HG02610 (cell line): ENCODE measurements at regions not wholly inside any gene's neighbourhood (a gene's known extent, or its start where the extent isn't known, plus 50 kb on each side); places are given as distances from the start of the nearest gene placed in this dataset.

Experiments used
- ATAC-seq: cut with Tn5 transposase; IDR thresholded peaks from one replicate; pipeline ENCODE4 v1.9.1; 2021; ENCODE audit warnings: mild to moderate bottlenecking, moderate library complexity; ENCODE audit not compliant: unreplicated experiment

- ATAC-seq = no peak
These were observed 439.3 kb downstream of the USP25 start for GRCh38 chr21:16169102-16169511.

DNA sequence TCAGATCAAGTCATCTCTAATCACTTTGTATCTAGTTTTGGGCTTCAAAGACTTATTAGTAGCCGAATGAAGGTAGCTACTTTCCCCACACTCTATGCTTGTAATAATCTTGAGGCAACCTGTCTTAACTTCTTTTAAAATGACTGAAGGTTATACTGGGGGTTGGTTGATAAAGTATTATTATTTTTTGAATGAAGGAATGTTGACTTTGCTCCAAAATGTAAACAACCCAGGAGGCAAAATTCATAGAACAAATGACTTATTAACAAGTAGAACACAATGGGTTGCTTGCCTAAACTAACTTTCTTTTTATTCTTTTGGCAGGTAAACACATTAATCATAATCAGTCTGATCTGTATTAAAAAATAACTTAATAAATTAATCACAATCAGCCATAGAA lies 440.0 kb downstream of the USP25 start:
- ATAC-seq = no peak

GRCh38 chr21:16176570-16176969 lies 446.8 kb downstream of the USP25 start:
- no peak for ATAC-seq

GRCh38 chr21:16177532-16177931 lies 447.8 kb downstream of the USP25 start:
- ATAC-seq = no peak

DNA sequence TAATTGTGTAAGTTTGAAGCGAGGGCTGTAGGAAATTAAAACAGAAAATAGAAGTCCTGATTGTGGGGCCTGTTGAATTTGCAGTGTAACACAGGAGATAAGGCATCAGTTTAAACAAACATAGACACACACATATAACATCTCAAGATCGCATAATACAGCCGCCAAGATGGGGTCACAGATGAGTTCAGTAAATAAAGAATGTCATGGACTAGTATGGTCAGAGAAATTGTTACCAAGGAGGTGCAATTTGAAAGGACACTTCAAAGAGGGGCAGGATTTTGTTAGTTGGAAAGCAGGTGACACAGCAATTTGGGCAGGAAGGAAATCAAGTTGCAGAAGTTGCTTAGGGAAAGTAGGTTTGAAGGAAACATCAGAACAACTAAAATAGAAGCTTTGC lies 450.0 kb downstream of the USP25 start:
- no peak for ATAC-seq

DNA sequence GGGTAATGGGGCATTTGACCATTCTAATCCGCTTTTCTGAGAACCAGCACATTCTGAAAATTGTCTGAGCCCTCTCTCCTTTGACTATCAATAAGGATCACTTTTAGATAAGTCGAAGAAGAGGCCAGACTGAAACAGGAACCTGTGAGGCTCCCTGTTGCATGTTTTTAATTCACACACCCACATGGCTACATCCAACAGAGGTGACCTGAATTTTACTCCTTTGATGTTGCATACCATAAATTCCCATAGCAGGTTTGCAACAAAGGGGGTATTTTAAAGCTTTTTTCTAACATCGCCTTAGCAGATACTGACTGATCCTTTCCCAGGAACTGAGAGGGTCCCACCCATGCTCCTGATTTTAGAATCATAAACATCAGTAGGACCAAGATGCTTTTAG lies 450.8 kb downstream of the USP25 start:
- no peak for ATAC-seq

GRCh38 chr21:16181018-16181417 lies 451.2 kb downstream of the USP25 start:
- no peak for ATAC-seq

GRCh38 chr21:16185766-16186165 lies 456.0 kb downstream of the USP25 start:
- ATAC-seq = no peak

DNA sequence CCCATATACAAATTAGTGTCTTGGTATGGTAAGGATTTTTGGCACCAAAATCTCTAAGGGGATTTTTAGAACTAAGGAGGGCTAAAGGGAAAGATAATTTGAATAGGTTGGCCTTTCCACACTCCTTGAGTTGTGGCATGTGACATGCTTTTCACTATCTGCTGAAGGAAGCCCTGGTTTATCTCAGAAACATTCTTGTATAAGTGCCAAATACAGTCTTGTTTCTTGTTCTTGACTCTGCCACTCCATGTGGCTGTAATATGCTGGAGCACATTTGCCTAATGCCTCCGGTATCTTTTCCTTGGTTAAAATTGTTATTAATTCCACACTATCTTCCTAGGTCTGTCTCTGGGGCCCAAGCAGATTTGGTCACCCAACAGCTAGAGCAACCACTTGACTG lies 457.0 kb downstream of the USP25 start:
- ATAC-seq = no peak

DNA sequence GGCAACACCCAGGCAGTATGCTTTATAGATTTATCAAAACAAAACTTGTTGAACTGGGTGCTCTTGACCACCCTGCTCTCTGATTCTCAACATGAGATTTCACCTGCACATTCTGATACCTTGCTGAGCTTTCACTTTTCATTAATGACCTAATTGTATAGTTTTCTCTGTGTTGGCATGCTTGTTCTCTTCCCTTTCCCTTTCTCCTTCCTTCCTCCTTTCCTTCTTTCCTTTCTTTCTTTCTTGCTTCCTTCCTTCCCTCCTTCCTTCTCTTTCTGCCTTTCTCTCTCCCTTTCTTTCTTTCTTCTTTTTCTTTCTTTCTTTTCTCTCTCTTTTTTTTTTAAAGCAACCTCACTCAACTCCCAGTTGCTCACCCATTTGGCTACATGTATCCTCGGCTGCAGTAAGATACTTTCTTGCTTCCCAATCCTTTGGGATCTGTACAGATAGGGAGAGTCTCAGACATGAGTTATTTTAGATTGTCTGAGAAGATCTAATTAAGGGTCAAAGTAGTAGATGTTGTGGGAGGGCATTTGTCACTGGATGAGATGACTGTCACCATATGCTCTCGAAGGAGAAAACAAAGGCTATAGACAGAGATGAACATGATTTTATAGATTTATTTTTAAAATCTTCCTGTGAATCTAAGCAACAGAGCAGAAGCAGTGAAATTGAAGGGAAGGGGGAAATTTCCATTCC lies 458.0 kb downstream of the USP25 start:
- no peak for ATAC-seq

DNA sequence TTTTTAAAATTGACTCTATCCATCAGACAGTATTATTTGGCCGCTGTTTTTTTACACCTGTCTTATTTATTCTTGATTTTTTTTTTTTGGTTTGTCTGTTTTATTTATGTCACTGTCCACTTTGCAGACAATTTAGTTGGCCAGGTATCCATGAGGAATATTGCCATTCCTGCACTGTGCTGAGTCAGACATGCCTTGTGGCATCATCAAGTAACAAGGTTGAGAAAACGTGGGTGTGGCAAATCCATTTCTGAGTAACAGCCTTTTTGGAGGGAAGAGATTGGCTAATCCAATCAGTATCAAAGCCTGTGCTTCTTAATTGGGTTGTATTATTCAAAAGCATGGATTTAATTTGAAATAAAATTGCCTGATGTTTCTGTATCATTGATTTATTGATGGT lies 463.1 kb downstream of the USP25 start:
- no peak for ATAC-seq

GRCh38 chr21:16193496-16194094 lies 463.8 kb downstream of the USP25 start:
- ATAC-seq = peak; percentile 44

- peak; percentile 60 for ATAC-seq
These were observed 464.5 kb downstream of the USP25 start for GRCh38 chr21:16194095-16194787.

- ATAC-seq = peak; percentile 24
These were observed 465.2 kb downstream of the USP25 start for GRCh38 chr21:16194788-16195537.

DNA sequence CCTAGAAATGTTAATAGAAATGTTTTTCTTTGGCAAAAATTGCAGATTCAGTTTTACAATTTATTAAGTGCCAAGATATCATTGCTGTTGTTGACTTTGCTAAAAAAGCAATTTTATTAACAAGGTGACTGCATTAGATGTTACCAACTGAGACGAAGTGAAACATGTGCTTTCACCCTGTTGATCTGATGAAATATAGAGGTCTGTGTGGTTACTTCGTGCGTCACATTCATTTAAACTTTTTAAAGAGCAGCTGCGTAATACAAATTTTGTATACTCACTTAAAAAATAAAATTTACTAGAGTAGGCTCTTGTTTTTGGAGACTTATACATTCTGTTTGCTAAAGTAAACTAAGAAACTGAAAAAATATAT lies 465.7 kb downstream of the USP25 start:
- ATAC-seq = no peak

GRCh38 chr21:16196001-16196400 lies 466.2 kb downstream of the USP25 start:
- no peak for ATAC-seq

DNA sequence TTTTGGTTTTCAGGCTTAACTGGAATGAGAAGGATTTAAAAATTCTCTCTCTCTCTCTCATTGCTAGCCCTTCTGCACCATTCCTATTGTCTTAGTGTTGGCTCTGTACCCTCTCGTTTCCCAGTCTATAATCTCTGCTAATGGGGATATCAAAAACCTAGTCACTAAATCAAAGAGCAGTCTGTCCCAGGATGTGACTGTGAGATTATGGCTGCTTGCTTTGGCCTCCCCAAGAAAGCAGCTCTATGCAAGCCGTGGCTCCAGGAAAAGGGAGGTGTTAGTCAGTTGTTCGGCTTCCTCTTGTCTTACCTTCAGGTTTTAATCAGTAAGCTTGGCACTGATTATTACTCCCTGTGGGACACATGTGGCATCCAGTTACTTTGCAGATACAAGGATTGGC lies 468.8 kb downstream of the USP25 start:
- no peak for ATAC-seq

DNA sequence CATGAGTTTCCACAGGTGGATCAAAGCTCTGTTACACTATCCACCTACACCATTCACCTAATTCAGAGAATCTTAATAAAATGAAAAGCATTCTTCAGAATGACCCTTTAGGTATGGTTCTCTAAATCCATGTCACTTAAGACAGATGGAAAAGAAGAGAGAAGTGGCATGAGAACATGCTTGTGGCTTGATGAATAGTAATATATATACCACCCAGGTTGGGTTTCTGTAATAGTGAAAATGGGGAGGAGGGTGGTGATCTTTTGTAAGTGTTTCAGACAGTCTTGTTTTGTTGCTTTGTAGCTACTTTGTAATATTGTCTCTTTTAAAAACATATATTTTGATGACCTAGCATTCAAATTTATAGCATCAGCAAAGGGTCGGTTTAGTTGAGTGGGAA lies 469.8 kb downstream of the USP25 start:
- ATAC-seq = no peak

DNA sequence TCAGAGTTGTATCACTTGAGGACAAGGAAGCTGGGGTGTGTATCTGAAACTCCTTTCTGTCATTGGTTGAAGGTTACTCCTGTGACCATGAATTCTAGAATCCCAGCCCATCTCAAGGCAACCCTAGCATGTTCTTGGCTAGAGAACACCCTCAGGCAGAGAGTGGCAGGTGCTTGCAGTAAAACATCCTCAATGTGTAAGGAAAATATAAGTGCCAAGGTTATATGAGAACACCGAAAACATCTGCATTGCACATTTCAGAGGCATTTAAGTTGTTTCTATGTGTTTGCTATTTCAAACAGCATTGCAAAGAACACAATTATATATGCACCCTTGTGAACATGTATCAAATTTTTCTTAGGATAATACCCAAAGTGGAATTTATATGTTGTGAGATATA lies 471.9 kb downstream of the USP25 start:
- no peak for ATAC-seq

- no peak for ATAC-seq
These were observed 475.7 kb downstream of the USP25 start for GRCh38 chr21:16205527-16205926.
